GM12878 (cell line): ENCODE measurements at regions not wholly inside any gene's neighbourhood (a gene's known extent, or its start where the extent isn't known, plus 50 kb on each side); places are given as distances from the start of the nearest gene placed in this dataset.

ENCODE experiments used
- ASH2L ChIP-seq: fragments of 300-600, 200-600 bp; sonication (generic); IDR thresholded peaks from 2 replicates; pipeline ENCODE4 v1.6.1; 2017; ENCODE audit warnings: low read depth, mild to moderate bottlenecking, borderline replicate concordance
- CBFB ChIP-seq: IDR thresholded peaks from 2 replicates; pipeline ENCODE4 v1.6.1; 2016; ENCODE audit warnings: antibody characterized with exemption, low read depth
- HDAC6 ChIP-seq: fragments of 200-600 bp; sonication (generic); IDR thresholded peaks from one replicate; pipeline ENCODE4 v1.8.0; 2017; ENCODE audit warnings: antibody characterized with exemption; ENCODE audit not compliant: unreplicated experiment
- KAT2A ChIP-seq: conservative IDR thresholded peaks from 2 replicates; pipeline ENCODE4 v1.6.1; 2011; ENCODE audit warnings: low read depth, low read length; ENCODE audit not compliant: control insufficient read depth
- MXI1 ChIP-seq: fragments of 150-350 bp; IDR thresholded peaks from 2 replicates; pipeline ENCODE4 v1.6.1; 2011; ENCODE audit warnings: low read depth, mild to moderate bottlenecking, inconsistent platforms, low read length, improper control_type of control experiment
- RCOR1 ChIP-seq: conservative IDR thresholded peaks from 2 replicates; pipeline ENCODE4 v1.6.1; 2012; ENCODE audit warnings: low read depth, low read length, improper control_type of control experiment
- SMC3 ChIP-seq: IDR thresholded peaks from 2 replicates; pipeline ENCODE4 v1.6.1; 2011; ENCODE audit warnings: low read length, improper control_type of control experiment, borderline replicate concordance
- TAF1 ChIP-seq: IDR thresholded peaks from 2 replicates; pipeline ENCODE4 v1.6.1; 2011; ENCODE audit warnings: mild to moderate bottlenecking, low read depth, low read length, borderline replicate concordance
- TARDBP ChIP-seq: IDR thresholded peaks from 2 replicates; pipeline ENCODE4 v1.6.1; 2016; ENCODE audit warnings: borderline replicate concordance
- ZBTB40 ChIP-seq: fragments of 450-650 bp; IDR thresholded peaks from 2 replicates; pipeline ENCODE4 v1.6.1; 2016; ENCODE audit warnings: mild to moderate bottlenecking, moderate library complexity, borderline replicate concordance

GRCh38 chr5:105034401-105034763 lies 1471.8 kb upstream of the NUDT12 start:
- TF ChIP-seq SMC3 (no peak), HDAC6 (no peak), KAT2A (no peak), RCOR1 (no peak), TARDBP (no peak), CBFB (no peak), TAF1 (no peak), ASH2L (no peak), MXI1 (no peak), ZBTB40 (no peak)
